ENCODE measurements at regions not wholly inside any gene's neighbourhood (a gene's known extent, or its start where the extent isn't known, plus 50 kb on each side); places are given as distances from the start of the nearest gene placed in this dataset.

DNA sequence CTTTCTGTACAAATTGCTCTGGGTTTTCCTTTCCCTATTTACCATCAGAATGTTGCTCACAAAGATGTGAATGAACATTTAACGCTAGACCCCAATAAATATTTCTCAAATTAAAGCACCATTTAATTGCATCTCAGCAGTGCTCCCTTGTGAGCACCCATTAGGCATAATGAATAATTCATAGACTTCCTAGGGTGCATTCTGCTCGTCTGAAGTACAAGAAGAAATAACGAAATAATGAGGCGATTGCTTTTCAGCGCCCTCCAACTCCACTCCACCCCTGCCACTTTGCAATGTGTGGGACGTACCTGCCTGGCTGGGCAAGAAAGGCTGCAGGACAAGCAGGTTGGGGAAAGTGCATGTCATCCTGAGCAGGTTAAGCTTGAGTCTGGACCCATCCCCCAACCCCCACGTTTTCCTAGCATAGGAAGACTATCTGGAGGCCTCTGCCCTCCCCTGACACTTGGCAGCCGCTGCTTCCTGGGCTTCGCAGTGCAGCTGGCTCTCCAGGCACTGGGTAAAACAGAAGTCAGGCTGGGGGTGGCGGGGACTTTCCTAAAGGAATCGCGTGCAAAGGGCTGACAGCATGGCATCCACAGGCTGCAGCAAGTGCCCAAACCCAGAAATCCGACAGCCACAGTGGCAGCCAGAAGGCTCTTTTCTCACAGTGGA is 253.7 kb downstream of the DUSP6 start:
- Mint-ChIP-seq H3K27ac (no peak overlapping the region), H3K27me3 (no peaks in the 10 kb centered on the region), H3K9me3 (no peaks in the 10 kb centered on the region), H3K4me1 (no peaks in the 10 kb centered on the region), H3K36me3 (no peaks in the 10 kb centered on the region), H3K4me3 (no peak overlapping the region)

GRCh38 chr12:89092297-89092696 is 260.0 kb downstream of the DUSP6 start:
- Mint-ChIP-seq H3K9me3 (no peaks in the 10 kb centered on the region), H3K4me3 (no peak overlapping the region), H3K27ac (peak overlapping the region; percentile 83), H3K27me3 (no peaks in the 10 kb centered on the region), H3K4me1 (peaks cover 6% of the 10 kb centered on the region), H3K36me3 (peaks cover 5% of the 10 kb centered on the region)

GRCh38 chr12:89091293-89091841 is 260.9 kb downstream of the DUSP6 start:
- H3K4me1 Mint-ChIP-seq, result peaks cover 6% of the 10 kb centered on the region
- no peak overlapping the region for H3K27ac Mint-ChIP-seq
- H3K27me3 Mint-ChIP-seq, result no peaks in the 10 kb centered on the region
- no peaks in the 10 kb centered on the region for H3K9me3 Mint-ChIP-seq
- no peak overlapping the region for H3K4me3 Mint-ChIP-seq
- H3K36me3 Mint-ChIP-seq, result peaks cover 5% of the 10 kb centered on the region

DNA sequence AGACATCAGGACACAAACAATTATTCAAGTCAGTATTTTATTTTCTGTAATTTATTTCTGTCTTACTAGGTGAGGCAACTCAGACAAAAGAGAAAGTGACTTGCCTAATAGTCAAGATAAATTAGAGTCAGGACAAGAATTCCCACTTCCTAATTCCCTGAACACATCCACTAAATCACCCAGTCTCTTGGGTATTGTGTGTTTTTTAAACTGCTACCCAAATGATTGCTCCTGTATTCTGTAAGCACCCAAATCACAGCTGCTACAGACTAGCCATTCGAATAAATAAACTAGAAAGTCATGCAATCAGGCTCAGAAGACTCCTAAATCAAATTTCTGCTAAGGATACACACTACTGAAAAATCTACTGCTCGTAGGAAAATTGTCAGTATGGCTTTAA is 263.0 kb downstream of the DUSP6 start:
- Mint-ChIP-seq H3K27ac (no peak overlapping the region), H3K4me3 (no peak overlapping the region), H3K36me3 (peaks cover 5% of the 10 kb centered on the region), H3K27me3 (no peaks in the 10 kb centered on the region), H3K9me3 (no peaks in the 10 kb centered on the region), H3K4me1 (peaks cover 6% of the 10 kb centered on the region)

DNA sequence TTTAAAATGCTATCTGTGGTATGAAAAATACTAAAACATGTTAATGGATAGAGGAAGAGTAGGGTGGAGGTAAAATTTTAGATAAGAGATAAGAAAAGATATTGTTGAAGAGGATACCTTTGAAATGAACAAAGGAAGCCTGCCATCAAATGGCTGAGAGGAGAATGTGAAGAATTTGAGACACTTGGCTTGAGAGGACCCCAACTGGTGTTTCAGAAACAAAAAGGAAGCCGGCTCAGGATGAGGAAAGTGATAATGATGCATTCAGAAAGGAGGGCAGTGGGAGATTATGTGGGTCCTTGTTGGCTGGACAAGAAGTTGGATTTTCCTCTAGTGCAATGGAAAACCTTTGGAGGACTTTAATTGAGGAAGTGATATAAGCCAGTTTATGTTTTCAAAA is 264.4 kb downstream of the DUSP6 start:
- H3K4me3 Mint-ChIP-seq, result no peak overlapping the region
- no peak overlapping the region for H3K27ac Mint-ChIP-seq
- peaks cover 5% of the 10 kb centered on the region for H3K36me3 Mint-ChIP-seq
- H3K4me1 Mint-ChIP-seq, result peaks cover 6% of the 10 kb centered on the region
- H3K9me3 Mint-ChIP-seq, result no peaks in the 10 kb centered on the region
- H3K27me3 Mint-ChIP-seq, result no peaks in the 10 kb centered on the region

DNA sequence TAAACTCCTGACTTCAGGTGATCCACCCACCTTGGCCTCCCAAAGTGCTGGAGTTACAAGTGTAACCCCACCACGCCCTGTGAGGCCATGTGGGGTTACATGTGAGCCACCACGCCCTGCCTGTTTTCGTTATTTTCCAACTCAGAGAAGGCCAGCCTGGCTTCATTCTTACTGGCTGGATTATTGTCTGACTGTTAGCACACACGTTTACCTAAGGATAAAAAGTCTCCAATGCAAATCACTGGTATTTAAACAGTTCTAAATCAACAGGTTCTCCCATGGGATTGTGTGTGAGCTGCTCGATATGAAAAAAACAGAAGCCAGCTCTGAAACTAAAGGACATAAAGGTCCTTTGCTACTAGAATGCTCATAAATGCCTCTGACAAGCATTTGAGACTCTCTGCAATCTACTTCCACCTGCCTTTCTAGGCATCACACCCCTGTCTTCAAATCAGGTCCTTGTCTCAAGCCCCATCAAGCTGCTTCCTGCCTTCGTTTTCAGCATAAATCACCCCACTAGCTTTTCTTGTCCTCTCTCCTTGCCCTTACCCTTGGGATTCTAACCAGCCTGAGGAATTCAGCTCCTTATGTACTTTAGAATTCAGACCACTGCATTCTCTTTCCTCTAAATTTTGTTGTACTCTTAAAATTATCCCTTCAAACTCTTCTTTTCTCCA is 265.0 kb downstream of the DUSP6 start:
- H3K27me3 Mint-ChIP-seq, result no peaks in the 10 kb centered on the region
- no peak overlapping the region for H3K27ac Mint-ChIP-seq
- peaks cover 4% of the 10 kb centered on the region for H3K36me3 Mint-ChIP-seq
- H3K4me1 Mint-ChIP-seq, result peaks cover 6% of the 10 kb centered on the region
- H3K4me3 Mint-ChIP-seq, result no peak overlapping the region
- no peaks in the 10 kb centered on the region for H3K9me3 Mint-ChIP-seq

GRCh38 chr12:89085421-89085820 is 266.9 kb downstream of the DUSP6 start:
- Mint-ChIP-seq H3K36me3 (peaks cover 2% of the 10 kb centered on the region), H3K27ac (no peak overlapping the region), H3K9me3 (no peaks in the 10 kb centered on the region), H3K4me1 (peaks cover 6% of the 10 kb centered on the region), H3K4me3 (no peak overlapping the region), H3K27me3 (no peaks in the 10 kb centered on the region)

DNA sequence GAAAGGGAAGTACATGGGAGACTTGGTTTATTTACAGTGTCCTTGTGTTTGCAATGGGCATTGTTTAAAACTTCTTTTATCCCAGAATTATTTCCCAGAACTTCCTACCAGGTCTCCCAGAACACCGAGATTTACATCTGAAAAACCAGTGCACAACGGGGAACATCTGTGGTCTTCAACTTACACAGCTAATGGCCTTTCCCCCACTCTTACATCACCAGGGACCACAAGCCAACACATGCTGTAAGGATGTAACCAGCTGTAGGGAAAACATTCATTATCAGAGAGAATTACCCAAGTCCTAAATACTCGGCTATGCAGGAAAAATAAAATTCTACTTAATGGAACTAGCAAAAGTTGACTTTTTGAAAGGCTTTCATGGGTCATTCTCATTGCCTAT is 267.6 kb downstream of the DUSP6 start:
- Mint-ChIP-seq H3K27me3 (no peaks in the 10 kb centered on the region), H3K27ac (no peak overlapping the region), H3K9me3 (no peaks in the 10 kb centered on the region)

GRCh38 chr12:89083491-89083890 is 268.8 kb downstream of the DUSP6 start:
- Mint-ChIP-seq H3K4me1 (peaks cover 6% of the 10 kb centered on the region), H3K36me3 (no peaks in the 10 kb centered on the region), H3K9me3 (no peaks in the 10 kb centered on the region), H3K27ac (no peak overlapping the region), H3K4me3 (no peak overlapping the region), H3K27me3 (no peaks in the 10 kb centered on the region)

More for the DNA sequence above, 267.6 kb downstream of the DUSP6 start:
- Mint-ChIP-seq H3K4me1 (peaks cover 6% of the 10 kb centered on the region), H3K4me3 (no peak overlapping the region), H3K36me3 (no peaks in the 10 kb centered on the region)

DNA sequence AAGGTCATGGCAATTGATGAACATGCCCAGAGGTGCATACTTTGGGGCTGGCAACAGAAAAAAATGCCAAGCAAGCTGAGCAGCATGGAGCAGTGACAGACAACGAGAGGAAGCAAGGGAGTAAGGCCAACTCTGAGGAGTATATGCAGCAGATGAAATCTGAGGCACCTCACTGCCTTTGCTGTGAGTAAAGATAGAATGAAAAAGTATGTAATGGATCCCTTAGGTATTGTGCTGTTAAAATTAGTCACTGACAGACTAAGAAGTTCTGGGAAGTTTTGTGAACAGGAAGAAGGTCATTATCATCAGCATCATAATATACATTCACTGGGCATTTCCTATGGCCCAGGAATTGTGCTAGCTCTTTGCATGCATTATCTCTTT is 269.9 kb downstream of the DUSP6 start:
- Mint-ChIP-seq H3K36me3 (no peaks in the 10 kb centered on the region), H3K4me1 (no peaks in the 10 kb centered on the region), H3K27ac (no peak overlapping the region), H3K9me3 (no peaks in the 10 kb centered on the region), H3K27me3 (no peaks in the 10 kb centered on the region), H3K4me3 (no peak overlapping the region)

GRCh38 chr12:89081719-89082369 is 270.5 kb downstream of the DUSP6 start:
- Mint-ChIP-seq H3K4me1 (no peaks in the 10 kb centered on the region), H3K27ac (peak overlapping the region; percentile 5), H3K9me3 (no peaks in the 10 kb centered on the region), H3K27me3 (no peaks in the 10 kb centered on the region), H3K36me3 (no peaks in the 10 kb centered on the region), H3K4me3 (no peak overlapping the region)

GRCh38 chr12:89080793-89081465 is 271.4 kb downstream of the DUSP6 start:
- Mint-ChIP-seq H3K36me3 (no peaks in the 10 kb centered on the region), H3K4me3 (no peak overlapping the region), H3K9me3 (no peaks in the 10 kb centered on the region)

GRCh38 chr12:89075880-89076540 is 276.3 kb downstream of the DUSP6 start:
- Mint-ChIP-seq H3K27ac (no peak overlapping the region), H3K4me1 (no peaks in the 10 kb centered on the region), H3K9me3 (peaks cover 5% of the 10 kb centered on the region), H3K27me3 (no peaks in the 10 kb centered on the region), H3K4me3 (no peak overlapping the region), H3K36me3 (no peaks in the 10 kb centered on the region)

More at GRCh38 chr12:89080793-89081465, 271.4 kb downstream of the DUSP6 start:
- Mint-ChIP-seq H3K27me3 (no peaks in the 10 kb centered on the region), H3K27ac (no peak overlapping the region), H3K4me1 (no peaks in the 10 kb centered on the region)

GRCh38 chr12:89073659-89074058 is 278.6 kb downstream of the DUSP6 start:
- Mint-ChIP-seq H3K27me3 (no peaks in the 10 kb centered on the region), H3K27ac (no peak overlapping the region), H3K4me3 (no peak overlapping the region), H3K9me3 (peaks cover 5% of the 10 kb centered on the region), H3K4me1 (no peaks in the 10 kb centered on the region), H3K36me3 (no peaks in the 10 kb centered on the region)

DNA sequence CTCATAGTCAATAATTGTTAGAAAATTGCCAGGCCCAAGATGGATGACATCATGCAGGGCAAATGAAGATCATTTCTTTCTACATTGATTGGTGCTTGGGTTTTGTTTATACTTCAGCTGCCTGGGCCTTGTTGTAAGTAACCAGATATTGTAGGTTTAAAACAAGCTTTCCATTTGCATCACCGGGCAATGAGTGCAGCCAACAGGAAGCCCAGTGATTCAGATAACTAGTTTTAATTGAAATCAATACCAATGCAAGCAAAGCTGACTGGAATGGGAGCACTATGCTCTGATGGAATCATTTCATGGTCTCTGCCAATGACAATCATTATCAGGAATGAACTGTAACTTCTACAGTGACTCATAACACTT is 279.3 kb downstream of the DUSP6 start:
- Mint-ChIP-seq H3K27me3 (no peaks in the 10 kb centered on the region), H3K4me3 (no peak overlapping the region), H3K4me1 (no peaks in the 10 kb centered on the region), H3K9me3 (peaks cover 5% of the 10 kb centered on the region), H3K36me3 (no peaks in the 10 kb centered on the region), H3K27ac (no peak overlapping the region)
